Endothelial cell of umbilical vein (primary cell): ENCODE measurements at regions not wholly inside any gene's neighbourhood (a gene's known extent, or its start where the extent isn't known, plus 50 kb on each side); places are given as distances from the start of the nearest gene placed in this dataset.

ENCODE experiments used
- BruUV-seq: library from RNA; stranded (reverse); fragments of 400-500 nt; replicated peaks from 2 replicates; lab custom pipeline; 2021; lab: Mats Ljungman, UMichigan
- CTCF ChIA-PET: fragments of 300-600, 350-600 bp; sonication (Branson Sonifier 250); formaldehyde crosslinking; loops from one replicate; lab custom pipeline; 2021; ENCODE audit warnings: antibody characterized with exemption, inconsistent platforms; lab: Charles Lee
- POLR2A ChIA-PET: fragments of 300-600, 350-600 bp; sonication (Branson Sonifier 250); formaldehyde crosslinking; loops from one replicate; lab custom pipeline; 2021; ENCODE audit warnings: antibody characterized with exemption, inconsistent platforms; lab: Charles Lee
- DNase-seq: peaks from one replicate; pipeline ENCODE4 v3.0.0-alpha.2; 2011; ENCODE audit warnings: low read depth, low spot score
- FAIRE-seq: peaks from 2 replicates; lab custom pipeline; 2011; peaks lifted over from hg19 to GRCh38; lab: Jason Lieb, UNC
- H2AFZ ChIP-seq: 2 replicates; pipeline ENCODE4 v1.6.0; 2012; ENCODE audit warnings: low read depth, low read length, control low read depth, inconsistent platforms
- H3K27ac ChIP-seq: 2 replicates; pipeline ENCODE4 v1.5.1; 2011; ENCODE audit warnings: low read depth, mild to moderate bottlenecking, control low read depth, low read length, moderate library complexity; ENCODE audit not compliant: insufficient read depth
- H3K27me3 ChIP-seq, 2 experiments: 2 replicates each; pipeline versions ENCODE4 v1.6.0 to v1.6.1; 2011; ENCODE audit warnings: low read length in 2 of 2, mixed read lengths in 1 of 2; ENCODE audit not compliant: control insufficient read depth in 2 of 2, insufficient read depth in 2 of 2
- H3K36me3 ChIP-seq, 2 experiments: 2 replicates in 1 of 2; 3 replicates in 1 of 2; pipeline ENCODE4 v1.5.1; 2011; ENCODE audit warnings: low read length in 2 of 2, mild to moderate bottlenecking in 1 of 2, moderate library complexity in 1 of 2; ENCODE audit not compliant: control insufficient read depth in 2 of 2, insufficient read depth in 2 of 2; ENCODE audit errors: extremely low read depth in 1 of 2
- H3K4me1 ChIP-seq: 3 replicates; pipeline ENCODE4 v1.5.1; 2011; ENCODE audit warnings: mild to moderate bottlenecking, low read length; ENCODE audit not compliant: control insufficient read depth, insufficient read depth; ENCODE audit errors: extremely low read depth
- H3K4me2 ChIP-seq: 2 replicates; pipeline ENCODE4 v1.6.1; 2011; ENCODE audit warnings: low read length, control low read depth, mixed read lengths; ENCODE audit not compliant: insufficient read depth
- H3K4me3 ChIP-seq, 3 experiments: fragments of 200-600 bp in 1 of 3; sonication (generic), shearing (Covaris generic) in 1 of 3; replicated peaks in 1 of 3; 2 replicates each; pipeline ENCODE4 v1.5.1; 2011 to 2016; ENCODE audit warnings: control low read depth in 3 of 3, low read length in 3 of 3, mild to moderate bottlenecking in 2 of 3, inconsistent platforms in 1 of 3, low read depth in 1 of 3, moderate library complexity in 1 of 3; ENCODE audit not compliant: insufficient read depth in 1 of 3
- H3K79me2 ChIP-seq: 2 replicates; pipeline ENCODE4 v1.6.0; 2012; ENCODE audit warnings: low read length, inconsistent platforms; ENCODE audit not compliant: control insufficient read depth, insufficient read depth
- H3K9ac ChIP-seq: replicated peaks from 2 replicates; pipeline ENCODE3; 2011; ENCODE audit warnings: low read length, control low read depth; ENCODE audit not compliant: insufficient read depth; ENCODE audit errors: extremely low read depth
- H3K9me1 ChIP-seq: replicated peaks from 3 replicates; pipeline ENCODE4 v1.6.0; 2011; ENCODE audit warnings: mild to moderate bottlenecking, low read length; ENCODE audit not compliant: control insufficient read depth, insufficient read depth; ENCODE audit errors: extremely low read depth
- H3K9me3 ChIP-seq: replicated peaks from 2 replicates; pipeline ENCODE4 v1.5.1; 2012; ENCODE audit warnings: low read length, inconsistent platforms; ENCODE audit not compliant: control insufficient read depth, insufficient read depth
- H4K20me1 ChIP-seq: replicated peaks from 2 replicates; pipeline ENCODE3; 2011; ENCODE audit warnings: mild to moderate bottlenecking, low read length; ENCODE audit not compliant: control insufficient read depth, insufficient read depth; ENCODE audit errors: extremely low read depth
- CTCF ChIP-seq, 2 donors: IDR thresholded peaks; 1 replicate in 1 of 2; 2 replicates in 1 of 2; pipeline ENCODE4 v1.5.1; 2011; ENCODE audit warnings: low read length in 2 of 2, mild to moderate bottlenecking in 2 of 2, moderate library complexity in 2 of 2, control low read depth in 1 of 2, inconsistent platforms in 1 of 2, low read depth in 1 of 2; ENCODE audit not compliant: insufficient read depth in 1 of 2; ENCODE audit errors: extremely low read depth in 1 of 2
- EZH2 ChIP-seq: IDR thresholded peaks from 2 replicates; pipeline ENCODE4 v1.6.1; 2012; ENCODE audit warnings: borderline replicate concordance, low read depth, mild to moderate bottlenecking, moderate library complexity, low read length, inconsistent platforms; ENCODE audit not compliant: severe bottlenecking
- FOS ChIP-seq: IDR thresholded peaks from 2 replicates; pipeline ENCODE4 v1.6.1; 2011; ENCODE audit warnings: mild to moderate bottlenecking, low read length, moderate library complexity, borderline replicate concordance; ENCODE audit not compliant: insufficient read depth
- GATA2 ChIP-seq: IDR thresholded peaks from 2 replicates; pipeline ENCODE4 v1.7.0; 2011; ENCODE audit warnings: low read depth, mild to moderate bottlenecking, moderate library complexity, mixed read lengths, low read length; ENCODE audit not compliant: insufficient read length, insufficient read depth
- JUN ChIP-seq: IDR thresholded peaks from 2 replicates; pipeline ENCODE4 v1.6.1; 2011; ENCODE audit warnings: borderline replicate concordance, low read depth; ENCODE audit not compliant: insufficient read length, insufficient read depth
- MYC ChIP-seq: IDR thresholded peaks from one replicate; pipeline ENCODE4 v1.6.1; 2011; ENCODE audit warnings: mild to moderate bottlenecking, low read depth, low read length
- POLR2A ChIP-seq: IDR thresholded peaks from 2 replicates; pipeline ENCODE4 v1.6.1; 2012; ENCODE audit warnings: low read depth, mild to moderate bottlenecking, control low read depth, low read length
- POLR2AphosphoS5 ChIP-seq: IDR thresholded peaks from 2 replicates; pipeline ENCODE4 v1.6.1; 2012; ENCODE audit warnings: low read depth, mild to moderate bottlenecking, control low read depth, low read length, moderate library complexity; ENCODE audit not compliant: insufficient read depth
- dilution Hi-C: fragments of 300-500 bp; cut with MboI; formaldehyde crosslinking; loops from one replicate; pipeline ENCODE4 v1.15.0; 2019; ENCODE audit warnings: low sequenced_read_pairs; ENCODE audit not compliant: extremely low pct_ligation_motif_present
- intact Hi-C: fragments of 100-400 bp; cut with micrococcal nuclease; formaldehyde crosslinking; loops from one replicate; pipeline ENCODE4 v1.10.0; 2022
- TF ChIP-seq, protein P1 (sequence below): IDR thresholded peaks from 2 replicates; pipeline ENCODE4 v1.6.1; 2011; ENCODE audit not compliant: insufficient read depth, insufficient read length

DNA sequence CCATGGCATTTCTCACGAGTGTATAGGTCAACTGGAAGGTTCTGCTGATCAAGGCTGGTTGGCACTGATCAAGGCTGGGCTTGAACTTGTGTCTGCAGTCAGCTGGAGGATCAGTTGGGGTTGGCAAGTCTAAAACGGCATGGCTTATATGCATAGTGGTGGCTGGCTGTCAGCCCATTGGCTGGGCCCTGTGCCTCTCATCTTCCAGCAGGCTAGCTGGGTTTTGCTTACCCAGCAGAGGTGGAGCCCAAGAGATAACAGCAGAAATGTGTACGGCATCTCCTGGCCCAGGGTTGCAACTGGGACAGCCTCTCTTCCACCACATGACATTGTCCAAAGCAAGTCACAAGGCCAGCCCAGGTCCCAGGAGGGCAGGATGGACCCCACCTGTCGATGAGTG, 158.2 kb downstream of the BMP7 start:
- CTCF ChIA-PET = no interaction called here
- DNase-seq (no peak), FAIRE-seq (no peak)
- POLR2A ChIA-PET = no interaction called here
- dilution Hi-C loops (no loop called here), intact Hi-C loops (no loop called here)
- no peak overlapping the region for H3K4me3 ChIP-seq
- no peak overlapping the region for H3K4me2 ChIP-seq
- H3K9ac ChIP-seq = no peak overlapping the region
- no peaks in the 10 kb centered on the region for H4K20me1 ChIP-seq
- H3K79me2 ChIP-seq = no peaks in the 10 kb centered on the region
- BruUV-seq = no TSS peak
- H3K36me3 ChIP-seq = no peaks in the 10 kb centered on the region
- H2AFZ ChIP-seq = no peak overlapping the region
- TF ChIP-seq CTCF (IDR thresholded peaks at IDR 0.05; ENCODE audit: extremely low read depth in 1 of 2, insufficient read depth in 1 of 2, low read depth in 1 of 2, low read length in 2 of 2) = no peak
- TF ChIP-seq JUN = no peak
- no peak for TF ChIP-seq EZH2
- no peak for TF ChIP-seq POLR2A
- H3K9me3 ChIP-seq = peaks cover 2% of the 10 kb centered on the region
- no peaks in the 10 kb centered on the region for H3K27me3 ChIP-seq
- H3K9me1 ChIP-seq = no peaks in the 10 kb centered on the region
- no peak overlapping the region for H3K27ac ChIP-seq
- H3K4me1 ChIP-seq = no peaks in the 10 kb centered on the region

DNA sequence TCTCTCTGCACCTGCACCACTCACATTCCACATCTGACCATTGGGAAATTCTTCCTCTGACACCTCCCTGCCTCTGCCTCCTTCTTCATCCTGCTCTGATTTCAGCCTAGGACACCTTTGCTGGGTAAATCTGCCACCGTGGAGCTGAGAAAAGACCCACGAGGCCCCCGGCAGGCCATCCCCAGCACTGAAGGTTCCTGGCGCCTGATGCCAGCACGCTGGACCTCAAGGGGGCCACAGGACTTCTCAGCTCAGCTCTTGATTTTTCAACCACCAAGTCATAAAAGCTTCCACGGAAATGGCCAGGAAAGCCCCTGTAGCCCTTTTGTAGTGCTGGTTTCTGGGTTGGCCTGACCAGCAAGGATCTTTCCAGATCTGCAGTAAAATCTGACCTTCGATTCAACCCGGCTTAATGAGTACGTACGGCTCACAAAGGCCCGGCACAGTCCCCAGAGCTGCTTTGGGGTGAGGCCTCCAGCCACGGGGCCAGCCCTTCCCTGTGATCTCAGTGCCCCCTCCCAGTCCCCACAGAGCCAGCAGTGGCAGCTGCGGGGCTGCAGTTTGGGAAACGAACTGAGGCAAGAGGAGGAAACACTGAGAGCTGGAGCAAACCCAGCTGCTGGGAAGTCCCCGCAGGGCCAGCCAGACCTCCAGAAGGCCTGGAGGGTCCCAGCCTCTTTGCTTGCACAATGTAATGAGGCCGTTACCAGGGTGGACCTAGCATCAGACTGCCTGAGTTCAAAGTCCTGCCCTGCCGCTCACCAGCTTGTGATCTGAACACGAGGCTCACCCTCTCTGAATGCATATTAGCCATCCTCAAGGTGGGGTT, 157.5 kb downstream of the BMP7 start:
- POLR2A ChIA-PET = no interaction called here
- Histone ChIP-seq H3K9me1 (no peaks in the 10 kb centered on the region), H3K4me2 (no peak overlapping the region), H3K4me1 (no peaks in the 10 kb centered on the region), H3K36me3 (no peaks in the 10 kb centered on the region), H3K79me2 (no peaks in the 10 kb centered on the region), H3K4me3 (no peak overlapping the region), H3K9me3 (peaks cover 2% of the 10 kb centered on the region), H4K20me1 (no peaks in the 10 kb centered on the region), H3K27ac (no peak overlapping the region), H3K9ac (no peak overlapping the region), H3K27me3 (no peaks in the 10 kb centered on the region), H2AFZ (no peak overlapping the region)
- TF ChIP-seq POLR2AphosphoS5 (no peak), EZH2 (no peak), FOS (no peak), POLR2A (no peak), MYC (no peak), JUN (no peak), CTCF (IDR thresholded peaks at IDR 0.05; ENCODE audit: extremely low read depth in 1 of 2, insufficient read depth in 1 of 2, low read depth in 1 of 2, low read length in 2 of 2) (no peak), GATA2 (no peak)
- TF ChIP-seq, protein P1, sequence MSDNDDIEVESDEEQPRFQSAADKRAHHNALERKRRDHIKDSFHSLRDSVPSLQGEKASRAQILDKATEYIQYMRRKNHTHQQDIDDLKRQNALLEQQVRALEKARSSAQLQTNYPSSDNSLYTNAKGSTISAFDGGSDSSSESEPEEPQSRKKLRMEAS = no peak
- dilution Hi-C loops (no loop called here), intact Hi-C loops (no loop called here)
- FAIRE-seq = no peak
- DNase-seq = no peak
- no TSS peak for BruUV-seq
- CTCF ChIA-PET = no interaction called here
